Testis (tissue), 2 donors: ENCODE measurements at regions not wholly inside any gene's neighbourhood (a gene's known extent, or its start where the extent isn't known, plus 50 kb on each side); places are given as distances from the start of the nearest gene placed in this dataset.

ENCODE experiments used
- CTCF ChIP-seq, 3 experiments: fragments of 450-650 bp in 2 of 3; fragments of 200-600 bp in 1 of 3; sonication (generic) in 1 of 3; IDR thresholded peaks; one replicate each; pipeline ENCODE4 v1.5.1; 2016 to 2019; ENCODE audit warnings: antibody characterized with exemption in 3 of 3, mild to moderate bottlenecking in 2 of 3, moderate library complexity in 1 of 3
- POLR2A ChIP-seq: fragments of 450-650 bp; IDR thresholded peaks from one replicate; pipeline ENCODE4 v1.6.1; 2017; ENCODE audit warnings: antibody characterized with exemption, mild to moderate bottlenecking, moderate library complexity

- TF ChIP-seq CTCF (IDR thresholded peaks at IDR 0.05) (no peak), POLR2A (no peak)
Observed at GRCh38 chr14:54123841-54124240, 167.2 kb upstream of the BMP4 start.
